Body of pancreas (tissue), 4 donors: ENCODE measurements at regions not wholly inside any gene's neighbourhood (a gene's known extent, or its start where the extent isn't known, plus 50 kb on each side); places are given as distances from the start of the nearest gene placed in this dataset.

Source experiments
- POLR2A ChIP-seq, 3 donors: fragments of 450-650 bp; IDR thresholded peaks; one replicate each; pipeline ENCODE4 v1.6.1; 2016; ENCODE audit warnings: antibody characterized with exemption in 3 of 3, mild to moderate bottlenecking in 2 of 3
- TF ChIP-seq, protein P1 (sequence below), 7 experiments: fragments of 450-650 bp in 4 of 7; fragments of 200-600 bp in 3 of 7; sonication (generic) in 3 of 7; IDR thresholded peaks; one replicate each; pipeline ENCODE4 v1.5.1; 2016 to 2019; ENCODE audit warnings: antibody characterized with exemption in 7 of 7

DNA sequence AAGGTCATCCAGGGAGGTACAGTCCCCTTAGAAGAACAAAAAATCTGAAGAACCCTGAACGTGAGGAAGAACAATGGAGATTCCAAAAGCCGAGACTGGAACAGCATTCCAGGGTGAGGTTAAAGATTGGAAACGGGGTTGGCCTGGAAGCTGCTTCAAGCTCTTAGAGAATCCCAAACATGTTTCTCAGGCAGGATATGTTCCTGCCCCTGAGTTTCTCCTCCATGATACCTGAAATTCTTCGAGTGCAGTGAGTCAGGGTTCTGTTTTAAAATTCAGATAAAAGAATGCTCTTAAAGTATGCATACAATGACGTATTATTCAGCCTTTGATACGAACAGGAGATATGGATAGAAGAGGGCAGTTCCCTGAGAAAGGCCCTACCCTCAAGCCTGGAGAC is 293.1 kb downstream of the HS3ST3B1 start:
- no peak for TF ChIP-seq POLR2A (IDR thresholded peaks at IDR 0.05)
- TF ChIP-seq, protein P1, sequence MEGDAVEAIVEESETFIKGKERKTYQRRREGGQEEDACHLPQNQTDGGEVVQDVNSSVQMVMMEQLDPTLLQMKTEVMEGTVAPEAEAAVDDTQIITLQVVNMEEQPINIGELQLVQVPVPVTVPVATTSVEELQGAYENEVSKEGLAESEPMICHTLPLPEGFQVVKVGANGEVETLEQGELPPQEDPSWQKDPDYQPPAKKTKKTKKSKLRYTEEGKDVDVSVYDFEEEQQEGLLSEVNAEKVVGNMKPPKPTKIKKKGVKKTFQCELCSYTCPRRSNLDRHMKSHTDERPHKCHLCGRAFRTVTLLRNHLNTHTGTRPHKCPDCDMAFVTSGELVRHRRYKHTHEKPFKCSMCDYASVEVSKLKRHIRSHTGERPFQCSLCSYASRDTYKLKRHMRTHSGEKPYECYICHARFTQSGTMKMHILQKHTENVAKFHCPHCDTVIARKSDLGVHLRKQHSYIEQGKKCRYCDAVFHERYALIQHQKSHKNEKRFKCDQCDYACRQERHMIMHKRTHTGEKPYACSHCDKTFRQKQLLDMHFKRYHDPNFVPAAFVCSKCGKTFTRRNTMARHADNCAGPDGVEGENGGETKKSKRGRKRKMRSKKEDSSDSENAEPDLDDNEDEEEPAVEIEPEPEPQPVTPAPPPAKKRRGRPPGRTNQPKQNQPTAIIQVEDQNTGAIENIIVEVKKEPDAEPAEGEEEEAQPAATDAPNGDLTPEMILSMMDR (IDR thresholded peaks at IDR 0.05) = no peak
